H1 (cell line): ENCODE measurements at regions not wholly inside any gene's neighbourhood (a gene's known extent, or its start where the extent isn't known, plus 50 kb on each side); places are given as distances from the start of the nearest gene placed in this dataset.

Experiments used
- CTCF ChIA-PET: fragments of 300-600 bp; sonication (Branson Sonifier 250); formaldehyde crosslinking; loops from one replicate; lab custom pipeline; 2021; ENCODE audit not compliant: partially characterized antibody; lab: Charles Lee
- POLR2A ChIA-PET: fragments of 300-600 bp; sonication (Branson Sonifier 250); formaldehyde crosslinking; loops from one replicate; lab custom pipeline; 2021; ENCODE audit warnings: inconsistent platforms; ENCODE audit not compliant: partially characterized antibody; lab: Charles Lee
- DNase-seq, 2 experiments: peaks; one replicate each; pipeline versions ENCODE4 v3.0.0 to v3.0.0-alpha.2; 2010 to 2022; ENCODE audit warnings: low spot score in 2 of 2, low read depth in 1 of 2, mixed read lengths in 1 of 2
- FAIRE-seq: peaks from 2 replicates; lab custom pipeline; 2011; peaks lifted over from hg19 to GRCh38; lab: Jason Lieb, UNC
- H2AFZ ChIP-seq: 2 replicates; pipeline ENCODE4 v1.8.1; 2012; ENCODE audit warnings: low read length, inconsistent platforms
- H2AK5ac ChIP-seq: 2 replicates; pipeline ENCODE4 v1.6.1; 2013; ENCODE audit warnings: low read depth, low read length
- H2BK120ac ChIP-seq: replicated peaks from 2 replicates; pipeline ENCODE3; 2013; ENCODE audit warnings: low read depth, low read length, inconsistent platforms
- H2BK12ac ChIP-seq: 2 replicates; pipeline ENCODE4 v1.6.1; 2013; ENCODE audit warnings: low read depth, low read length
- H2BK15ac ChIP-seq: 2 replicates; pipeline ENCODE4 v1.6.1; 2013; ENCODE audit warnings: low read length
- H2BK20ac ChIP-seq: 2 replicates; pipeline ENCODE4 v1.6.1; 2013; ENCODE audit warnings: low read length
- H2BK5ac ChIP-seq: 2 replicates; pipeline ENCODE4 v1.6.1; 2013; ENCODE audit warnings: low read depth, low read length
- H3K14ac ChIP-seq: 2 replicates; pipeline ENCODE4 v1.6.1; 2013; ENCODE audit warnings: inconsistent platforms; ENCODE audit not compliant: insufficient read length
- H3K18ac ChIP-seq: 2 replicates; pipeline ENCODE4 v1.6.1; 2013; ENCODE audit warnings: low read length; ENCODE audit errors: extremely low read depth
- H3K23ac ChIP-seq: 2 replicates; pipeline ENCODE4 v1.6.1; 2013; ENCODE audit warnings: inconsistent platforms; ENCODE audit not compliant: insufficient read length
- H3K23me2 ChIP-seq: 2 replicates; pipeline ENCODE4 v1.6.1; 2013; ENCODE audit warnings: low read depth, low read length
- H3K27ac ChIP-seq: 2 replicates; pipeline ENCODE4 v1.6.1; 2011; ENCODE audit warnings: low read depth, low read length, inconsistent platforms
- H3K27me3 ChIP-seq, 4 experiments: replicated peaks in 1 of 4; 1 replicate in 1 of 4; 2 replicates in 3 of 4; pipeline versions ENCODE4 v1.6.1 to v1.8.1; 2011 to 2013; ENCODE audit warnings: low read length in 3 of 4, mild to moderate bottlenecking in 3 of 4, inconsistent platforms in 2 of 4, mixed read lengths in 2 of 4, moderate library complexity in 1 of 4; ENCODE audit not compliant: control insufficient read depth in 3 of 4, insufficient read depth in 3 of 4; ENCODE audit errors: extremely low read depth in 1 of 4
- H3K36me3 ChIP-seq, 4 experiments: 2 replicates each; pipeline versions ENCODE4 v1.6.1 to v1.8.1; 2011 to 2013; ENCODE audit warnings: mild to moderate bottlenecking in 4 of 4, low read length in 3 of 4, moderate library complexity in 2 of 4, control low read depth in 1 of 4, inconsistent platforms in 1 of 4; ENCODE audit not compliant: insufficient read depth in 4 of 4, control insufficient read depth in 2 of 4
- H3K4ac ChIP-seq: replicated peaks from 2 replicates; pipeline ENCODE3; 2013; ENCODE audit warnings: low read length, low read depth, mixed read lengths, inconsistent platforms; ENCODE audit not compliant: insufficient read length
- H3K4me1 ChIP-seq, 4 experiments: replicated peaks in 1 of 4; 1 replicate in 1 of 4; 2 replicates in 3 of 4; pipeline versions ENCODE4 v1.6.1 to v1.8.1; 2011 to 2013; ENCODE audit warnings: low read length in 3 of 4, inconsistent platforms in 2 of 4, mixed read lengths in 1 of 4; ENCODE audit not compliant: insufficient read depth in 4 of 4, control insufficient read depth in 3 of 4
- H3K4me2 ChIP-seq, 2 experiments: 2 replicates each; pipeline versions ENCODE4 v1.6.1 to v1.8.1; 2011 to 2013; ENCODE audit warnings: low read depth in 2 of 2, low read length in 2 of 2, control low read depth in 1 of 2, inconsistent platforms in 1 of 2, mild to moderate bottlenecking in 1 of 2; ENCODE audit not compliant: insufficient read depth in 1 of 2
- H3K4me3 ChIP-seq, 4 experiments: fragments of 200-600, 300-600 bp in 1 of 4; sonication (generic), shearing (Covaris generic), sonication (Bioruptor Twin) in 1 of 4; 2 replicates each; pipeline versions ENCODE4 v1.5.1 to v1.8.1; 2011 to 2016; ENCODE audit warnings: low read length in 4 of 4, low read depth in 3 of 4, control low read depth in 2 of 4, inconsistent platforms in 2 of 4, mild to moderate bottlenecking in 2 of 4, mixed read lengths in 1 of 4, moderate library complexity in 1 of 4; ENCODE audit not compliant: insufficient read depth in 2 of 4; ENCODE audit errors: extremely low read depth in 1 of 4
- H3K56ac ChIP-seq: replicated peaks from 2 replicates; pipeline ENCODE3; 2013; ENCODE audit warnings: low read depth, mild to moderate bottlenecking, mixed read lengths, low read length, inconsistent platforms; ENCODE audit not compliant: insufficient read length
- H3K79me1 ChIP-seq: 2 replicates; pipeline ENCODE4 v1.6.1; 2013; ENCODE audit warnings: low read depth, low read length, control low read depth
- H3K79me2 ChIP-seq, 2 experiments: 2 replicates each; pipeline versions ENCODE4 v1.6.1 to v1.8.1; 2012 to 2013; ENCODE audit warnings: low read length in 2 of 2, mild to moderate bottlenecking in 2 of 2, inconsistent platforms in 1 of 2; ENCODE audit not compliant: insufficient read depth in 2 of 2, control insufficient read depth in 1 of 2
- H3K9ac ChIP-seq, 4 experiments: replicated peaks in 1 of 4; 1 replicate in 1 of 4; 2 replicates in 3 of 4; pipeline versions ENCODE4 v1.6.1 to v1.8.1; 2011 to 2013; ENCODE audit warnings: low read depth in 3 of 4, low read length in 3 of 4, control low read depth in 2 of 4, mild to moderate bottlenecking in 2 of 4, moderate library complexity in 2 of 4, inconsistent platforms in 1 of 4; ENCODE audit errors: extremely low read depth in 1 of 4
- H3K9me3 ChIP-seq, 2 experiments: 2 replicates each; pipeline versions ENCODE4 v1.6.1 to v1.8.1; 2012 to 2013; ENCODE audit warnings: mild to moderate bottlenecking in 2 of 2, moderate library complexity in 2 of 2, control low read depth in 1 of 2, inconsistent platforms in 1 of 2, low read depth in 1 of 2, low read length in 1 of 2, mixed read lengths in 1 of 2; ENCODE audit not compliant: insufficient read depth in 2 of 2
- H4K20me1 ChIP-seq, 2 experiments: replicated peaks in 1 of 2; 2 replicates each; pipeline versions ENCODE3 to v1.8.1; 2011 to 2013; ENCODE audit warnings: inconsistent platforms in 2 of 2, low read length in 2 of 2, mild to moderate bottlenecking in 1 of 2; ENCODE audit not compliant: insufficient read depth in 2 of 2, control insufficient read depth in 1 of 2
- H4K5ac ChIP-seq: 2 replicates; pipeline ENCODE4 v1.6.1; 2013; ENCODE audit warnings: low read length, low read depth, mixed read lengths, inconsistent platforms; ENCODE audit not compliant: insufficient read length
- H4K8ac ChIP-seq: 2 replicates; pipeline ENCODE4 v1.8.0; 2013; ENCODE audit warnings: mild to moderate bottlenecking, moderate library complexity, low read length, inconsistent platforms; ENCODE audit not compliant: insufficient read depth; ENCODE audit errors: extremely low read depth
- H4K91ac ChIP-seq: replicated peaks from 2 replicates; pipeline ENCODE3; 2013; ENCODE audit warnings: low read length, mixed read lengths, inconsistent platforms; ENCODE audit not compliant: insufficient read length
- WGBS, 2 experiments: shearing (Covaris generic) in 1 of 2; methylation state at CpG; one replicate each; pipeline versions ENCODE4 v1.1.6 to v1.1.7; 2013 to 2015; ENCODE audit warnings: low lambda C conversion rate in 2 of 2, mixed read lengths in 2 of 2, inconsistent platforms in 1 of 2, low coverage in 1 of 2, missing lambda C conversion rate in 1 of 2; ENCODE audit not compliant: insufficient replicate concordance in 2 of 2, insufficient coverage in 1 of 2, insufficient read length in 1 of 2; ENCODE audit errors: extremely low coverage in 1 of 2, missing lambda C conversion rate in 1 of 2; 5-methylcytosine and 5-hydroxymethylcytosine counted together

- Histone ChIP-seq H3K27me3 (no peaks in the 10 kb centered on the region), H3K4me3 (no peak overlapping the region), H2BK5ac (no peak overlapping the region), H3K23me2 (no peaks in the 10 kb centered on the region), H3K18ac (no peak overlapping the region), H4K91ac (no peak overlapping the region), H3K56ac (no peak overlapping the region), H3K4ac (no peak overlapping the region), H4K5ac (no peak overlapping the region), H3K9ac (no peak overlapping the region), H3K9me3 (no peaks in the 10 kb centered on the region), H2BK20ac (peak overlapping the region; percentile 21; the same call in 1 of the 2 replicates), H3K79me2 (no peaks in the 10 kb centered on the region), H2AK5ac (no peak overlapping the region; the same call in 1 of the 2 replicates), H3K4me2 (no peak overlapping the region), H4K20me1 (no peaks in the 10 kb centered on the region), H2BK15ac (no peak overlapping the region), H3K14ac (no peak overlapping the region), H3K36me3 (no peaks in the 10 kb centered on the region), H3K23ac (no peak overlapping the region), H2AFZ (no peak overlapping the region), H2BK12ac (no peak overlapping the region), H4K8ac (peak overlapping the region; percentile 15; the same call in 1 of the 2 replicates), H2BK120ac (no peak overlapping the region), H3K79me1 (no peaks in the 10 kb centered on the region), H3K27ac (no peak overlapping the region), H3K4me1 (peaks cover 0 to 7% (median under 1%) of the 10 kb centered on the region in 4 experiments; a peak in 2 of 7 replicates)
- ChIA-PET POLR2A (no interaction called here), CTCF (interaction anchor here (0.6 to 1.5 kb wide), 4 partner anchors 9 to 399 kb away, joined by 3 to 5 read pairs (median 4); no protein-coding TSS in a partner anchor)
- no peak for FAIRE-seq
- no peak for DNase-seq
- WGBS, 2 experiments = 98% methylated on average over 6 of the region's 6 CpGs; no CpG with 5 or more reads in 1 of the 2 experiments
Observed at GRCh38 chr10:29083096-29083495, 205.8 kb upstream of the LYZL1 start.
